Breast epithelium (tissue), 4 donors: ENCODE measurements at regions not wholly inside any gene's neighbourhood (a gene's known extent, or its start where the extent isn't known, plus 50 kb on each side); places are given as distances from the start of the nearest gene placed in this dataset.

Experiments used
- DNase-seq, 2 donors: peaks; one replicate each; pipeline ENCODE4 v3.0.0-alpha.2; 2019; ENCODE audit warnings: low spot score in 2 of 2
- H3K27ac ChIP-seq, 2 donors: fragments of 200-600 bp; sonication (generic) in 1 of 2; one replicate each; pipeline ENCODE4 v1.5.1; 2016 to 2019; ENCODE audit warnings: mild to moderate bottlenecking in 1 of 2
- H3K27me3 ChIP-seq, 2 donors: fragments of 200-600 bp; sonication (generic) in 1 of 2; one replicate each; pipeline versions ENCODE4 v1.5.1 to v1.6.0; 2017 to 2019; ENCODE audit warnings: control low read depth in 1 of 2, mild to moderate bottlenecking in 1 of 2
- H3K36me3 ChIP-seq: fragments of 200-600 bp; one replicate; pipeline ENCODE4 v1.5.1; 2019
- H3K4me1 ChIP-seq, 2 donors: fragments of 200-600 bp; sonication (generic); one replicate each; pipeline ENCODE4 v1.5.1; 2016 to 2019; ENCODE audit warnings: control low read depth in 1 of 2
- H3K4me3 ChIP-seq, 3 donors: fragments of 200-600 bp; sonication (generic); 1 replicate in 2 of 3; 2 replicates in 1 of 3; pipeline ENCODE4 v1.5.1; 2016 to 2019; ENCODE audit warnings: mild to moderate bottlenecking in 3 of 3, moderate library complexity in 2 of 3
- H3K9me3 ChIP-seq, 2 donors: fragments of 200-600 bp; sonication (generic) in 1 of 2; one replicate each; pipeline ENCODE4 v1.5.1; 2016 to 2019; ENCODE audit warnings: control low read depth in 1 of 2
- CTCF ChIP-seq, 3 donors: fragments of 450-650 bp; IDR thresholded peaks; one replicate each; pipeline ENCODE4 v1.5.1; 2016 to 2017; ENCODE audit warnings: antibody characterized with exemption in 3 of 3, mild to moderate bottlenecking in 3 of 3, moderate library complexity in 3 of 3
- POLR2A ChIP-seq: fragments of 450-650 bp; IDR thresholded peaks from one replicate; pipeline ENCODE4 v1.6.1; 2016; ENCODE audit warnings: antibody characterized with exemption, mild to moderate bottlenecking, moderate library complexity
- POLR2AphosphoS5 ChIP-seq, 3 donors: sonication (generic); formaldehyde crosslinking; IDR thresholded peaks; one replicate each; pipeline ENCODE4 v1.6.1; 2017; ENCODE audit warnings: antibody characterized with exemption in 3 of 3
- intact Hi-C: fragments of 100-400 bp; cut with DNase I; formaldehyde crosslinking; loops from one replicate; pipeline ENCODE4 v1.15.1; 2023; ENCODE audit warnings: low total_unique reads

- intact Hi-C loops, result no loop called here
These were observed 190.8 kb downstream of the PRDM2 start for GRCh38 chr1:13890766-13891165.

GRCh38 chr1:13892198-13892597 lies 192.2 kb downstream of the PRDM2 start:
- no peak overlapping the region for H3K27ac ChIP-seq
- intact Hi-C loops, result no loop called here
- TF ChIP-seq POLR2A, result no peak
- no peak for TF ChIP-seq POLR2AphosphoS5 (IDR thresholded peaks at IDR 0.05)
- TF ChIP-seq CTCF (IDR thresholded peaks at IDR 0.05), result no peak
- no peaks in the 10 kb centered on the region for H3K36me3 ChIP-seq
- H3K4me1 ChIP-seq, result no peaks in the 10 kb centered on the region
- H3K4me3 ChIP-seq, result peak overlapping the region; percentile 45 to 78 (median 56)
- H3K27me3 ChIP-seq, result peaks cover 0 to 10% of the 10 kb centered on the region in 2 donors
- no peaks in the 10 kb centered on the region for H3K9me3 ChIP-seq
- no peak for DNase-seq

More at GRCh38 chr1:13890766-13891165, 190.8 kb downstream of the PRDM2 start:
- TF ChIP-seq CTCF (IDR thresholded peaks at IDR 0.05) (no peak), POLR2A (no peak), POLR2AphosphoS5 (IDR thresholded peaks at IDR 0.05) (no peak)
- Histone ChIP-seq H3K36me3 (no peaks in the 10 kb centered on the region), H3K9me3 (no peaks in the 10 kb centered on the region), H3K4me3 (no peak overlapping the region), H3K27ac (no peak overlapping the region), H3K27me3 (peaks cover 0 to 10% of the 10 kb centered on the region in 2 donors), H3K4me1 (no peaks in the 10 kb centered on the region)
- no peak for DNase-seq

GRCh38 chr1:13892671-13893325 lies 192.8 kb downstream of the PRDM2 start:
- intact Hi-C loops, result no loop called here
- DNase-seq, result no peak
- H3K27ac ChIP-seq, result peak overlapping the region in 1 of 2 donors; percentile 66

DNA sequence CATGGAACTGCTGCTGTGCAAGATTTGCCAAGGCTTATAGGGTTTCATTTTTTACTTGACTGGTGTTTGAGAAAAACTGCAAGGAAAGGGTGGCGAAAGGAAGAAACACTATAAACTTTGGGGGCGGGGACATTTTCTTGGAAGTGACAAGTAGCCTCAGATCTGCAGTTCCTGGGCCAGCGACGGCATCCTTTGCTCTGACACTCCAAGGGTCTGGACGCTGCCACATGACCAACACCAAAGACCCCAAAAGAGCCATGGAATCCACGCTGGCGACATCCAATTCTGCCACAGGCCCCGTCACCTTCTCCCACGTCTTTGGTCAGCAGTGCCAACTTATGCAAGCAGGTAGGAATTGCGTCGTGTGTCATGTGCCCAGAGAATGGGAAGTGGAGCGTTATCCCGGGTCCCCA lies 193.4 kb downstream of the PRDM2 start:
- Histone ChIP-seq H3K4me1 (no peaks in the 10 kb centered on the region), H3K27me3 (peaks cover 0 to 10% of the 10 kb centered on the region in 2 donors), H3K4me3 (peak overlapping the region; percentile 45 to 78 (median 56)), H3K27ac (peak overlapping the region in 1 of 2 donors; percentile 66), H3K9me3 (no peaks in the 10 kb centered on the region), H3K36me3 (no peaks in the 10 kb centered on the region)
- intact Hi-C loops, result no loop called here
- no peak for TF ChIP-seq POLR2A
- no peak for TF ChIP-seq CTCF (IDR thresholded peaks at IDR 0.05)
- TF ChIP-seq POLR2AphosphoS5 (IDR thresholded peaks at IDR 0.05), result no peak
- no peak for DNase-seq

More at GRCh38 chr1:13892671-13893325, 192.8 kb downstream of the PRDM2 start:
- H3K27me3 ChIP-seq, result peaks cover 0 to 10% of the 10 kb centered on the region in 2 donors
- no peak for TF ChIP-seq CTCF (IDR thresholded peaks at IDR 0.05)
- no peak for TF ChIP-seq POLR2A
- no peak for TF ChIP-seq POLR2AphosphoS5 (IDR thresholded peaks at IDR 0.05)
- peak overlapping the region; percentile 45 to 78 (median 56) for H3K4me3 ChIP-seq
- no peaks in the 10 kb centered on the region for H3K36me3 ChIP-seq
- H3K4me1 ChIP-seq, result no peaks in the 10 kb centered on the region
- H3K9me3 ChIP-seq, result no peaks in the 10 kb centered on the region

DNA sequence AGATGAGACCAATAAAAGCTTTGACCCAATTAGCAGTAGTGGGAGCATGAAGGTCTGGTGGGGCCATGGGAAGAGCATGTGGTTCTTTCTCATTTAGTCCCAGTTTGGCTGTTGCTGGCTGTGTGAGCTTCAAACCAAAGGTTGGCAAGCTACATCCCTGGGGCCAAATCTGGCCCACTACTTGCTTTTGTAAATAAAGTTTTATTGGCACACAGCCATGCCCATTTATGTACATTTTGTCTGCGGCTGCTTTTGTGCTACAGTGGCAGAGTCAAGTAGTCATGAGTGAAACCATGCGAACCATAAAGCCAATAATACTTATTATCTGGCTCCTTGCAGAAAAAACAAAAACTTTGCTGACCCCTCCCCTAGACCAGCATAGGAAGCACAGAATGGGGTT lies 196.9 kb downstream of the PRDM2 start:
- no peaks in the 10 kb centered on the region for H3K36me3 ChIP-seq
- H3K9me3 ChIP-seq, result no peaks in the 10 kb centered on the region
- H3K27ac ChIP-seq, result no peak overlapping the region
- peaks cover 0 to 10% of the 10 kb centered on the region in 2 donors for H3K27me3 ChIP-seq
- no peak for DNase-seq
- intact Hi-C loops, result no loop called here
- H3K4me3 ChIP-seq, result no peak overlapping the region
- TF ChIP-seq CTCF (IDR thresholded peaks at IDR 0.05) (no peak), POLR2A (no peak), POLR2AphosphoS5 (IDR thresholded peaks at IDR 0.05) (no peak)
- no peaks in the 10 kb centered on the region for H3K4me1 ChIP-seq
